CD4-positive, CD25-positive, alpha-beta regulatory T cell (primary cell): ENCODE measurements at regions not wholly inside any gene's neighbourhood (a gene's known extent, or its start where the extent isn't known, plus 50 kb on each side); places are given as distances from the start of the nearest gene placed in this dataset.

Source experiments
- ATAC-seq, 2 donors: fragments of 150-1000 bp; cut with Tn5 transposase; one replicate each; pipeline ENCODE4 v1.10.0; 2021; ENCODE audit warnings: low read depth in 2 of 2, moderate number of reproducible peaks in 2 of 2, moderate library complexity in 1 of 2
- DNase-seq, 3 donors: peaks; one replicate each; pipeline versions ENCODE4 v3.0.0 to v3.0.0-alpha.2; 2012 to 2022; ENCODE audit warnings: mixed read lengths in 1 of 3
- H3K27ac ChIP-seq: one replicate; pipeline ENCODE4 v1.7.0; 2013; ENCODE audit warnings: mild to moderate bottlenecking, low read length; ENCODE audit not compliant: insufficient read depth, poor library complexity, severe bottlenecking
- H3K27me3 ChIP-seq: one replicate; pipeline ENCODE4 v1.7.0; 2013; ENCODE audit warnings: low read length; ENCODE audit not compliant: control insufficient read depth, insufficient read depth
- H3K36me3 ChIP-seq: one replicate; pipeline ENCODE4 v1.7.0; 2013; ENCODE audit warnings: mild to moderate bottlenecking, low read length, moderate library complexity; ENCODE audit not compliant: control insufficient read depth, insufficient read depth
- H3K4me1 ChIP-seq: 2 replicates; pipeline ENCODE4 v1.7.0; 2013; ENCODE audit warnings: mild to moderate bottlenecking, low read length; ENCODE audit not compliant: insufficient read depth, control insufficient read depth, poor library complexity, severe bottlenecking
- H3K4me3 ChIP-seq: one replicate; pipeline ENCODE4 v1.7.0; 2013; ENCODE audit warnings: low read depth, mild to moderate bottlenecking, low read length, moderate library complexity
- H3K9me3 ChIP-seq, 2 experiments: 1 replicate in 1 of 2; 2 replicates in 1 of 2; pipeline ENCODE4 v1.7.0; 2013; ENCODE audit warnings: low read length in 2 of 2, mild to moderate bottlenecking in 1 of 2, moderate library complexity in 1 of 2; ENCODE audit not compliant: control insufficient read depth in 2 of 2
- H3K27ac Mint-ChIP-seq, 3 donors: one replicate each; pipeline ENCODE4 v1.8.0; 2020 to 2022; ENCODE audit warnings: mild to moderate bottlenecking in 3 of 3, mixed read lengths in 3 of 3, moderate library complexity in 2 of 3
- H3K27me3 Mint-ChIP-seq: one replicate; pipeline ENCODE4 v1.8.0; 2022; ENCODE audit warnings: mild to moderate bottlenecking, mixed read lengths
- H3K36me3 Mint-ChIP-seq: one replicate; pipeline ENCODE4 v1.8.0; 2020; ENCODE audit warnings: mixed read lengths
- H3K4me1 Mint-ChIP-seq, 4 donors: one replicate each; pipeline ENCODE4 v1.8.0; 2020 to 2022; ENCODE audit warnings: mixed read lengths in 4 of 4, mild to moderate bottlenecking in 1 of 4
- H3K4me3 Mint-ChIP-seq, 4 donors: one replicate each; pipeline ENCODE4 v1.8.0; 2020 to 2022; ENCODE audit warnings: mild to moderate bottlenecking in 4 of 4, mixed read lengths in 4 of 4, moderate library complexity in 3 of 4
- H3K9me3 Mint-ChIP-seq, 7 donors: one replicate each; pipeline ENCODE4 v1.8.0; 2020 to 2022; ENCODE audit warnings: mixed read lengths in 7 of 7, mild to moderate bottlenecking in 3 of 7, moderate library complexity in 2 of 7

DNA sequence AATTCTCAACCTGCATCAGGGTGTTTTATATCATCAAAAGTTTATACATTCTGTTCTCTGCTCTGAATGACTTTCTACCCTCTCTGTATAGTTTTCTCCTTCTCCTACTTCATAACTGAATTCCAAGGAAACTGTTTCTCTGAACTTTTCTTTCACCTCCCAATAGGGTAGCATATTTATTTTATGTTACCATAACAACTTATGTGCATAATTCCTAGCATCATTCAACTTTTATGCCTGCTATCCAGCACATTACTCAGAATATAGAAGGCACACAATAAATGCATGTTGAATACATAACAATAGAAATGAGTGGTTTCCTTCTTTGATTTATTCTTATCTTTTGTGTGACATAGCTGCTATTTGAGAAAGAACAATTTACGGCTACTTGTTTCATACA is 2385.0 kb downstream of the PCDH9 start:
- Mint-ChIP-seq H3K4me1 (no peaks in the 10 kb centered on the region), H3K36me3 (no peaks in the 10 kb centered on the region), H3K27me3 (no peaks in the 10 kb centered on the region), H3K27ac (no peak overlapping the region), H3K9me3 (peaks cover under 1 to 16% (median 9%) of the 10 kb centered on the region in 7 donors), H3K4me3 (no peak overlapping the region)
- Histone ChIP-seq H3K36me3 (no peaks in the 10 kb centered on the region), H3K27me3 (no peaks in the 10 kb centered on the region), H3K9me3 (peaks cover 0 to 12% of the 10 kb centered on the region in 2 experiments), H3K4me3 (no peak overlapping the region), H3K27ac (no peak overlapping the region), H3K4me1 (no peaks in the 10 kb centered on the region)
- ATAC-seq (no peak), DNase-seq (no peak)

DNA sequence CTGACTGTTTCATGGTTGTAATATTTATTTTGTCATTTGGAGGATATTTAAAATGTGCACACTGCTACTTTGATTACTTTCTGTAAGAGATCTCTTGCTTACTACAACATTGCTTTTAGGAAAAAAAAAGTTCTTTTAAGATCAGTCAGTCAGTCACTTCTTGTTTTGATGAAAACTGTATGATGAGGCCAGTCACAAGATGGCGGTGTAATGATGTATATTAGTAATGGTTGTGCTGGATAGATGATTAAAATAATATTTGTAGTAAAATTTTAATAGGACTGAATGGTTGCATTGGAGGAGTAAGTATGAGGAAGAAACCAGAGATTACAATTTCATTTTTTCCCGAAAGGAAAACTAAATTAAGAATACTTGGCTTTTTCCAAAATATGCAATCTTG is 2411.1 kb downstream of the PCDH9 start:
- DNase-seq = no peak
- Mint-ChIP-seq H3K27ac (no peak overlapping the region), H3K4me3 (no peak overlapping the region), H3K9me3 (peaks cover 1 to 20% (median 5%) of the 10 kb centered on the region in 7 donors), H3K4me1 (no peaks in the 10 kb centered on the region), H3K36me3 (no peaks in the 10 kb centered on the region), H3K27me3 (no peaks in the 10 kb centered on the region)
- Histone ChIP-seq H3K27me3 (no peaks in the 10 kb centered on the region), H3K4me1 (no peaks in the 10 kb centered on the region), H3K27ac (no peak overlapping the region), H3K36me3 (no peaks in the 10 kb centered on the region), H3K4me3 (no peak overlapping the region), H3K9me3 (peaks cover 2 to 7% of the 10 kb centered on the region in 2 experiments)
- ATAC-seq = no peak

DNA sequence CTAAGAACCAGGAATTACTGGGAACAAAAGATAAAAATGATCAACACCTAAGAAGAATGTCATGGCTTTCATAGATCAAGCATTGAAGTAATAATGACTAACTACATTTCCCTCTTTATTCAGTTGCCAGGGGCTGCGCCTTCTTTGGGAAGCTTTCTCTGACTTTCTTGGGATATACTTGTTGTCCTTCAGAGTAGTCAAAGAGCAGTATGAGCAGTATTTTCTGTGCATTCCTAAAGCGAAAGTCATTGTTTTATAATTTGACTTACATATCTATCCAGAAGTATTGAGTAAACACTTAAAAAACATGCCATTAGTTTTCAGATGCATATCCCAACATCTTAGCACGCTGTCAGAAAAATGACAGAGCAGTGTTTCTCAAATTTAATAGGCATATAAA is 2412.4 kb downstream of the PCDH9 start:
- no peaks in the 10 kb centered on the region for H3K27me3 Mint-ChIP-seq
- no peaks in the 10 kb centered on the region for H3K36me3 Mint-ChIP-seq
- peaks cover 1 to 26% (median 5%) of the 10 kb centered on the region in 7 donors for H3K9me3 Mint-ChIP-seq
- no peaks in the 10 kb centered on the region for H3K4me1 ChIP-seq
- H3K27ac ChIP-seq = no peak overlapping the region
- H3K4me3 Mint-ChIP-seq = no peak overlapping the region
- H3K27ac Mint-ChIP-seq = no peak overlapping the region
- no peak for ATAC-seq
- H3K27me3 ChIP-seq = no peaks in the 10 kb centered on the region
- H3K9me3 ChIP-seq = peaks cover 2 to 7% of the 10 kb centered on the region in 2 experiments
- no peaks in the 10 kb centered on the region for H3K36me3 ChIP-seq
- H3K4me3 ChIP-seq = no peak overlapping the region
- no peaks in the 10 kb centered on the region for H3K4me1 Mint-ChIP-seq
- no peak for DNase-seq

GRCh38 chr13:64810750-64811149 is 2419.4 kb downstream of the PCDH9 start:
- H3K27me3 ChIP-seq = no peaks in the 10 kb centered on the region
- no peak overlapping the region for H3K27ac ChIP-seq
- no peaks in the 10 kb centered on the region for H3K36me3 ChIP-seq
- Mint-ChIP-seq H3K27me3 (no peaks in the 10 kb centered on the region), H3K4me3 (no peak overlapping the region), H3K4me1 (no peaks in the 10 kb centered on the region), H3K36me3 (no peaks in the 10 kb centered on the region), H3K9me3 (peaks cover 0 to 38% (median 11%) of the 10 kb centered on the region in 7 donors), H3K27ac (no peak overlapping the region)
- no peaks in the 10 kb centered on the region for H3K4me1 ChIP-seq
- ATAC-seq = no peak
- H3K4me3 ChIP-seq = no peak overlapping the region
- peaks cover 4 to 5% of the 10 kb centered on the region in 2 experiments for H3K9me3 ChIP-seq
- no peak for DNase-seq

DNA sequence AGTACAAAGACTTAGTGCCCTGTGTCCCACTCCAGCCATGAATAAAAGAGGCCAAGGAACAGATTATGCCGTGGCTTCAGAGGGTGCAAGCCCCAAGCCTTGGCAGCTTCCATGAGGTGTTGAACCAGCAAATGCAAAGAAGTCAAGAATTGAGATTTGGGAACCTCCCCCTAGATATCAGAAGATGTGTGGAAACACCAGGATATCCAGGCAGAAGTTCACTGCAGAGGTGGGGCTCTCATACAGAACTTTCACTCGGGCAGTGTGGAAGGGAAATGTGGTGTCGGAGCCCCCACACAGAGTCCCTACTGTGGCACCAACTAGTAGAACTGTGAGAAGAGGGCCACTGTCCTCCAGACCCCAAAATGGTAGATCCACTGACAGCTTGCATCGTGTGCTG is 2421.4 kb downstream of the PCDH9 start:
- Histone ChIP-seq H3K9me3 (peaks cover 4 to 5% of the 10 kb centered on the region in 2 experiments), H3K27ac (no peak overlapping the region), H3K36me3 (no peaks in the 10 kb centered on the region), H3K27me3 (no peaks in the 10 kb centered on the region), H3K4me1 (no peaks in the 10 kb centered on the region), H3K4me3 (no peak overlapping the region)
- Mint-ChIP-seq H3K27ac (no peak overlapping the region), H3K4me3 (no peak overlapping the region), H3K4me1 (no peaks in the 10 kb centered on the region), H3K9me3 (peaks cover 2 to 40% (median 11%) of the 10 kb centered on the region in 7 donors), H3K27me3 (no peaks in the 10 kb centered on the region), H3K36me3 (no peaks in the 10 kb centered on the region)
- ATAC-seq (no peak), DNase-seq (no peak)

DNA sequence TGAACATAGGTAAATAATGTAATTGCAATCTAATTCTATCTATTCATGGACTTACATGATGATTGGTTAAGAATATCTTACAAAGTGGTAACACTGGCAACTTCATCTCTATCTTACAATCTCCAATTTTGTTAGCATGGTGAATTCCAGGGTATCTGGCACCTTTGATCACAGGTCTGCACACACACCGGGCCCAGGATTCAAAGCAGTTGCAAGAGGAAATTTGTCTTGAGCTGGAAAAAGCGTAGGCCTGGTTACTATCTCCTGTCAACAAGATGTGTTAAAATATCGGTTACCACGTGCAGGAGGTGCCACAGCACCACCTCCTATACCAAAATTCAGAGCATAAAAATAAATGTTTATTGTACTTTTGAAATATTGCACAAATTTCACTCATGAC is 2428.4 kb downstream of the PCDH9 start:
- Mint-ChIP-seq H3K9me3 (peaks cover 0 to 17% (median 4%) of the 10 kb centered on the region in 7 donors), H3K4me1 (no peaks in the 10 kb centered on the region), H3K27ac (no peak overlapping the region), H3K27me3 (no peaks in the 10 kb centered on the region), H3K4me3 (no peak overlapping the region), H3K36me3 (no peaks in the 10 kb centered on the region)
- DNase-seq (no peak), ATAC-seq (no peak)
- H3K4me1 ChIP-seq = no peaks in the 10 kb centered on the region
- H3K27me3 ChIP-seq = no peaks in the 10 kb centered on the region
- H3K36me3 ChIP-seq = no peaks in the 10 kb centered on the region
- no peaks in the 10 kb centered on the region for H3K9me3 ChIP-seq
- no peak overlapping the region for H3K4me3 ChIP-seq
- no peak overlapping the region for H3K27ac ChIP-seq

- no peaks in the 10 kb centered on the region for H3K27me3 Mint-ChIP-seq
Measured at GRCh38 chr13:64798422-64798821, 2431.7 kb downstream of the PCDH9 start.

GRCh38 chr13:64793592-64793991 is 2436.5 kb downstream of the PCDH9 start:
- no peaks in the 10 kb centered on the region for H3K4me1 ChIP-seq
- no peak overlapping the region for H3K27ac ChIP-seq
- DNase-seq (no peak), ATAC-seq (no peak)
- H3K4me3 ChIP-seq = no peak overlapping the region
- Mint-ChIP-seq H3K4me1 (no peaks in the 10 kb centered on the region), H3K27ac (no peak overlapping the region), H3K9me3 (peaks cover 0 to 33% (median 15%) of the 10 kb centered on the region in 7 donors), H3K36me3 (no peaks in the 10 kb centered on the region), H3K4me3 (no peak overlapping the region), H3K27me3 (no peaks in the 10 kb centered on the region)
- no peaks in the 10 kb centered on the region for H3K36me3 ChIP-seq
- H3K27me3 ChIP-seq = no peaks in the 10 kb centered on the region
- peaks cover 5 to 11% of the 10 kb centered on the region in 2 experiments for H3K9me3 ChIP-seq

More at GRCh38 chr13:64798422-64798821, 2431.7 kb downstream of the PCDH9 start:
- Mint-ChIP-seq H3K27ac (no peak overlapping the region), H3K4me3 (no peak overlapping the region), H3K36me3 (no peaks in the 10 kb centered on the region), H3K4me1 (no peaks in the 10 kb centered on the region), H3K9me3 (peaks cover 0 to 17% (median 8%) of the 10 kb centered on the region in 7 donors)
- no peaks in the 10 kb centered on the region for H3K36me3 ChIP-seq
- H3K4me3 ChIP-seq = no peak overlapping the region
- H3K9me3 ChIP-seq = no peaks in the 10 kb centered on the region
- no peak for DNase-seq
- no peak overlapping the region for H3K27ac ChIP-seq
- no peaks in the 10 kb centered on the region for H3K4me1 ChIP-seq
- H3K27me3 ChIP-seq = no peaks in the 10 kb centered on the region
- no peak for ATAC-seq
